ENCODE measurements at regions not wholly inside any gene's neighbourhood (a gene's known extent, or its start where the extent isn't known, plus 50 kb on each side); places are given as distances from the start of the nearest gene placed in this dataset.

DNA sequence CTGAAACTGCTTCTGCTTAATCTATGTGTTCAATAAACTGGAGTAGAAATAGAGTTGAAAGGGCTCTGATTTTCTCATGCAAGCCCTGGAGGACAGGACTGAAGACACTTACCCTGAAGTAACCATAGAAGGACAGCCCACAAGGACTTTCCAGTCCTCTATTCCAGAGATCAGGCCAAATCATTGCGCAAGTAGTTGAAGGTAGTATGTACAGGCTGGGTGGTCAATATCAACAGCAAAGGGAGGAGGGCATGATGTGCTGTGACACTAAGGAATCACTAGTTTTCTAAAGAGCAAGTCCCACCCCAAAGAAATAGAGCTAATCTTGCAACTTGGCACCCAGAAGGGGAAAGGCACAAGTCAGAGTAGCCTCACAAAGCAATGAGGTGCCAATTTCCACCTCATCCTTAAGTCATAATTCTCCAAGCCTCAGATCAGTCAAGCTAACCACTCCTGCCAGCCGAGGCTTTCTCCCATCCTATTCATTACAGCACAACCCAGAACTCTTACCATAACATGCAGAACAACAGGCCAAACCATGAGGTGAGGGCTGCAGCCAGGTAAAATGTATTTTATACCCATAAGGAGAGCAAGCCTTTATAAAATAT is 533.5 kb downstream of the TNS1 start:
- TF ChIP-seq POLR2A (IDR thresholded peaks at IDR 0.05; ENCODE audit: low read length) (no peak), GATA1 (IDR thresholded peaks at IDR 0.05; ENCODE audit: low read depth, low read length) (no peak)
